GM19452 (cell line): ENCODE measurements at regions not wholly inside any gene's neighbourhood (a gene's known extent, or its start where the extent isn't known, plus 50 kb on each side); places are given as distances from the start of the nearest gene placed in this dataset.

Source experiments
- ATAC-seq: cut with Tn5 transposase; IDR thresholded peaks from one replicate; pipeline ENCODE4 v1.9.1; 2021; ENCODE audit not compliant: unreplicated experiment

DNA sequence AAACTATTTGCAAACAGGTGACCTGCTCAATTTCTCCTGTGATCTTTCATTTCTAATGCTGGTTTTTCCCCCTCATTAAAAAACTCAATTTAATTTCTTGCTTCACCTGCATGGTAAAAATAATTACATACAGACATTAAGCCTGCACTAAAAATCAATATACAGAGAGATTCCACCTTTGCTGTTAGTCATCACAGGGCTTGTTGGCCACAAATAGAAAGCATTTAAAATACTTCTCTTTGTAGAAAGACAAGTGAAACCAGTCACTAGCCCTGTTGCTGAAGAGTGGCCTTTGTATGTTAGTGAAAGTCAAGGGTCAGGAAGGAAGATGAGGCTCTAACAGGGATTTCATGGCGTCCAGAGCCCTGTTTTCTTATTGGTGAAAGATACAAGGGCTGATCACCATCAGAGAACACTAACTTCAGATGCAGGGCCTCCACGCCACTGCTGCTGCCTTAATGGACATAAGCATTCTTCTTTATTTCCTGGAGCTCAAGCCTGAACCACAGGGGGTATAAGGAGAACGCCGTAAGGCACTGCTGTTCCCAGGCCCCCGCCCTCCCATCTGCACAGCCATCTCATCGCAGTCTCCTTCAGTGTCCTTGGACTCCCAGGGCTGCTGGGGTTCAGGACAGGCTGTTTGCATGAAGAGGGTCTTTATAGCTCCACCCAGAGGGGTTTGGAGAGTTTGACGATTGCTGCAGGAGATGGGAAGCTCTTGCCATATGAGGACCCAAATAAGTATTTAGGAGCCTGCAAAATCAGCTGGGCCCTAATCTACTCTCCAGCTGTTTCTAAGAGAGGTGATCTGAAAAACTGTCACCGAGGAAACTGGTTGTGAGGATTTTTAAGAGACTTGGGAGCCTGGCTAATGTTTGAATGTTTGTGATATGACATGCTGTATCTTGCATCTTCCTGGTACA is 117.3 kb upstream of the IRF2BP2 start:
- ATAC-seq, result no peak

DNA sequence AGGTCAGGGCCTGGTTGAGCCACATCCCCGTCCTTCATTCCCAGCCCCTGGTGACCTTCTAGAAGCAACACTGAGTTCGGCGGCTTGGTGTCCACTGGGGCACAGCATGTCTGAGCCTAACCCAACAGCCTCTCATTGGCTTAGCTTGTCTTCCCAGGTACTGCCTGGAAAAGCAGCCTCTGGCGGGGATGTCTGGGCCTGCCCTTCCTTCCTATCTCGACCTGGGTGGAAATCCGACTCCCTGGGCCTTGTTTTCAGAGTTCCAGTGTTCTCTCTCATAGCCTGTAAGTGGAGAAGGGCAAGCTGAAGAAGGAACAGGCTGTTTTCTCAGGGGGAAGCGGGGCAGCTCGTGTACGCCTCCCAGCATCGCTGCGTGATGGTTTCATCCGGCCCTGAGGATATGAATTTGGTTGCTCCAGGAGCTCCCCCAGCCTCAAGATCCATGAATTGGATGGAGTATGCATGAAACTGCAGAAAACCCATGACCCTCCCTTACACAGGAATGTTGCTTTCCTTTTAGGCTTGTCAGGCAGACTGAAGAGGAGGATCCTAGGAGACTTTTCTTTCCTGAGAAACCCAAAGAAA is 116.5 kb upstream of the IRF2BP2 start:
- ATAC-seq, result no peak

DNA sequence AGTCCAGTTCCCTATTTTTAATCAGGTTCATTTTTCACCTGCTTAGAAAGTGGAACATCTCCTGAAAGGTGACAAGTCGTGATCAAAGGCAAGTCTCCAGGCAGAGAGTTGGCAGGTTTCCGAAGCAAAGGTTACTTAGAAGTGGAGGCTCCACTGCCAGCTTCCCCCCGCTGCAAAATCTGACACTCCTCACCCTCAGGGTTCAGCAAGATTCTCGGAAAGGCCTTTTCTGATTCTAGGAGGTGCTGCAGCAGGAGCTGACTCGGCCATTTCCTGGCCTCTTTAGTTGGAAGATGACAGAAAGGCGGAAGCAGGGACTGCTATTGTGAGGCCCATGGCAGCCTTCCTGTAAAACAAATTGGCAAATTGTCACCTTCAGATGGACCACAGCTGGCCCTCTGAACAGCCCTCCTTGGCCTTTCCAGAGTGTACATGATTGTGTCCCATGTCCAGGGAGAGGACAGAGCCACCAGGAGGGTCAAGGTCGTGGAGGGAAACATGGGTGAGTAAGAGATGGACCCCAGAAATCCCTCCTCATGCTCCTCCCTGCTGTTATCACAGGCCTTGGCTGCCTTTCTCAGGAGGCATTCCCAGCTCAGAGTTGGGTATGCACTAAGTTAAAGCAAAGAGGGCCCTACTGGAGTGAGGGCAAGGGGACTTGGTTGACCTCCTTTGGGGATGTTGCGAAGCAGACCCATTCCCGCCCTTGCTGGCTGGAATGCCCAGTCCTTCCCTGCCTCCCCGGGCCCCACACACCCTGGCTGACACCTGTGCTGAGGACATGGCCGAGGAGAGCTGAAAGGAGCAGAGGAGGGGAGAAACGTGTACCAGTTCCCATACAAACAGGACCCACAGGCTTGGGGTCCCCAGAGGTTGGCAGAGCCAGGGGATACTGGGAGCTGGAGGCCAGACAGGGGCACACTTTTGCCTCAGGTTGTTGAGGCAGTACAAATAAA is 115.5 kb upstream of the IRF2BP2 start:
- ATAC-seq, result no peak

DNA sequence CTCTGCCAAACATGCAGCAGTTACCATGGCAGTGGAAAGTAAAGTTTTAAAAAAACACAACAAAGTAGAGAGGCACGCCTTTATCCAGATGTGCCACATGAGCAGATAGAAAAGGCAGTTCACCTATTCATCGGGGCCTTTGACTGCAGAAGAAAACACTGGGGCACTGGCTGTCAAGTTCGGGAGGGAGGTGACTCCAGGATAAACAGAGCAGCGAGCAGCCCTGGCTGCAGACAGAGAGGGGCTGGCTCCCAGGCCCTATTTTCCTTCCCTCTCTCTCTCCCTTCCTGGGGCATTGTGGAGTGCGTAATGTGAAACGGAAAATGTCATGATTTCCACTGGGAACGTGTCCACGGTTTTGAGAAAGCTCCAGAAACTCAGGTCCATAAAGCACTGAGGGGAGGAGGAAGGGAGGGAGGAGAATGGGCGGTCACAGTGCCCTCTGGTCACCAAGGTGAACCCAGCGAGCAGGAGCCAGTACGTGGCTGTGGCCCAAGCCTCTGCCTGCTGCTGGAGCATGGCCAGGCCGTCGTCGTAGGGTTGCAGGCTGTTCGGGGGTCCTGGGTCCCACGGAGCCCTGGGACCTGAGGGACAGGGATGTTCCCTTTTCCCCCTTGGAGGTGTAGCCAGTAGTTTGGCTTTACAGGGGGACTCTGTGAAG is 114.7 kb upstream of the IRF2BP2 start:
- no peak for ATAC-seq

DNA sequence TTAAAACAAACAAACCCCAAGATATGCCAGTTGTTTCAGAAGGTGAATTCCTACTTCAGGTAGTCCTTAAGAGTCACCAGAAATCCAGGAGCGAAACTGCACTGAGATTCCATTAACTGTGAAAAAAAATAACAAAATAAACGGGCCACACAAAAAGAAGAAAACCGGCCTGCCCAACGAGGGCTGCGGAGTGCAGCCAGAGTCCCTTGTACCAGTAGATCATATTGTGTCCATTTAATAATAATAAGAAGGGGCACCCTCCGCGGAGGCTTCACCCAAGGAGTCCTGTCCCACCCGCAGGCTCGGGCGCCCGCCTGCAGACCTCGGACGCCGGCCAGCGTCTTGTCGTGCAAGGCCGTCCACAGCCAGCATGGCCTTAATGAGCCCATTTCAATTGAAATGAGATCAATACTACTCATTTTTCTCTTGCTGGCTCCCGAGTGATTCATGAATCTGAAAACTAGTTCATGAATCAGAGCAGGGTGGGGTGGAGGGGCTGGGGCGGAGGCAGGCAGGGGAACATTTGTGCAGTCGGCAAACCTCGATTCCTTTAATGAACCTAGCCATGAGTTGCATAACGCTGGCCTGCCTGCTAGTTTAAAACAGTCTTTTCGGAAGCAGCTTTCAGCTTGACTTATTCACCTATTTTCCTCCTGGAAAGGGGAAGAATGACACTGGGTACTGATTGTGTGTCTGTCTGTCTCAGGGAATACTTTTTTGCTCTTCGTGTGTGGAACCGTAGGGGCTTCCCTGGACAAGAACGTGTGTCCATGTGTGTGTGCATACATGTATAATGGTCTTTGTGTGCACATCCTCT is 113.1 kb upstream of the IRF2BP2 start:
- ATAC-seq, result no peak

DNA sequence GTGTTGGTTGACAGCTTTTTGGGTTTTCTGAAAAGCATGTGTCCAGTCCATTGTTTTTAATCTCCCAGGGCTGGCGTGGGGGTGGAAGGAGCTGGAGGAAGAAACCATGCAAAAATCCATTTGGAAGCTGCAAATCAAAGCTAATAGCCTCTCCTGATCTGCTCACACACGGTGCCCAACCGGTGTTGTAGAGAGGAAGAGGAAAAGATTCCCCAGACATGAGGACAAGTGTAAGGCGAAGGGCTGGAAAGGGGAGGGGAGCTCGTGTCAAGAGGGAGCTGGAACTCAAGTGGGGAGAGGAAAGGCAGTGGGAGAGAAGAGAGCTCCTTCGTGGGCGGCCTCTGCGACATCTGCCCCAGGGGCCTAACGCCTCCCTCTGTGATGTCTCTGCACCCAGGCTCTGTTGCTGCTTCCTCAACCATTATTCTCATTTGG is 112.3 kb upstream of the IRF2BP2 start:
- ATAC-seq, result no peak

DNA sequence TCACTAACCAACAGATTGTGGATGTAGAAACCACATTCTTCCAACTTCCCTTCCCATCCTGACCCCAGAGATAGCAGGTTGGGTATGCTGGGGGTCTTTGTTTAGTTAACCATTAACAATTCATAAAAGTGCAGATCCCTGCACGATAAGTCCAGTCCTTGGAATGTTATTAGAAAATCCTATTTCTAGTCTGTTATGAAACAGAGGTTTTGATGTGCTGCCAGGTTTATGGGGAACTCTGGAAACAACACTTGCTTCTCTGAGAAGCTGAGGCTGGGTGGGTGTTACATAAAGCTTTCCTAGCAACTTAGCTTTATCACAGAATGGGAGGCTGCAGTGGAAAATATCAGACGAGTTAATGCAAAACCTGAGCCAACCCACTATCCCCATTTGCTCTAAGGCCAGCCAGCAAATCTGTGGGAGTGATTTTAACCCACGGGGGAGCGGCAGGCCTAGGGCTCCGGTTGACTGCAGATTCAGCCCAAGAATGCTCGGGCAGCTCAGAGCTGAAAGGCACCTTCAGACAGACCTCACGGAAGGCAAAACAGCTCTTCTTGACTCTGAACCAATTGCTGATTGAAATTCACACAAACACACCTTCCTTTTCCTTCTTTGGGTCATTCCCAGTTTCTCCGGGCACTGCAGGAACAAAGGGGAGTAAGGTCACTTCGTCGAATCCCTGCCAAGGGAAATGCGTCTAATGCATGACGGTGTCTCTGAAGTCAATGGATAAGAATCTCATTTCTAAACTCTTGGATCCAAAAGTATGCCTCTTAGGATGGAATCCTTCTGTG is 111.7 kb upstream of the IRF2BP2 start:
- no peak for ATAC-seq

DNA sequence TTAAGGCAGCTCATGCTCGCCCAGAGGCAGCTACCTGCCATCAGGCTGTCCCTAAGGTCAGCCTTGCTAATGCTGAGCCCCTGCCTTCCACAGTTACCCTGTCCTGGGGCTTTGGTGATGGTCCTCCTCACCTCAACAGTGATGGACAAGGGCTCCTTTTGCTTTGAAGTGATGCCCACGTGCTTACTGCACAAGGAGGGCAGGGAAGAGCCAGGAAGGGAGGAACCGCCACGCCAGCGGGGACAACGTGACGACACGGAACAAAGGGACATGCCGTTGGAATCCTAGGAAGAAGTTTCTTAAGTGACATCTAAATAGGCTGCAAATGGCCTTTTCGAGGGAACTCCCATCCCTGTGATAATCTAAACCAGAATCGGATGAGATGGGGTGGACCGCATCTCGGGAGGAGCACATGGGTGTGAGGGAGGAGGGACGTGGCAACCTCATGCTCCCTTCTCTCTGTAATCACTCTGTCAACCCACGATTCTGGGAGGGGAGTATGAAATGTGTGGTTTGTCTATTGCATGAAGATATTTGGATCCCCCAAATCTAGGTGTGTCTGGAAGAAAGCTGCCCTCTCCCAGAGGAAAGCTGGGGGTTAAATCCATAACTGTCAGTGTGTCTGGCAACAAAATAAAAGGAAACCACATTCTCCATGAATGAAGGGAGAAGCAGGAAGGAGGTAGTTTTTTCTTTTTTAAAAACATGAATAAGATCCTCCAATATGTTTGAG is 110.9 kb upstream of the IRF2BP2 start:
- no peak for ATAC-seq

DNA sequence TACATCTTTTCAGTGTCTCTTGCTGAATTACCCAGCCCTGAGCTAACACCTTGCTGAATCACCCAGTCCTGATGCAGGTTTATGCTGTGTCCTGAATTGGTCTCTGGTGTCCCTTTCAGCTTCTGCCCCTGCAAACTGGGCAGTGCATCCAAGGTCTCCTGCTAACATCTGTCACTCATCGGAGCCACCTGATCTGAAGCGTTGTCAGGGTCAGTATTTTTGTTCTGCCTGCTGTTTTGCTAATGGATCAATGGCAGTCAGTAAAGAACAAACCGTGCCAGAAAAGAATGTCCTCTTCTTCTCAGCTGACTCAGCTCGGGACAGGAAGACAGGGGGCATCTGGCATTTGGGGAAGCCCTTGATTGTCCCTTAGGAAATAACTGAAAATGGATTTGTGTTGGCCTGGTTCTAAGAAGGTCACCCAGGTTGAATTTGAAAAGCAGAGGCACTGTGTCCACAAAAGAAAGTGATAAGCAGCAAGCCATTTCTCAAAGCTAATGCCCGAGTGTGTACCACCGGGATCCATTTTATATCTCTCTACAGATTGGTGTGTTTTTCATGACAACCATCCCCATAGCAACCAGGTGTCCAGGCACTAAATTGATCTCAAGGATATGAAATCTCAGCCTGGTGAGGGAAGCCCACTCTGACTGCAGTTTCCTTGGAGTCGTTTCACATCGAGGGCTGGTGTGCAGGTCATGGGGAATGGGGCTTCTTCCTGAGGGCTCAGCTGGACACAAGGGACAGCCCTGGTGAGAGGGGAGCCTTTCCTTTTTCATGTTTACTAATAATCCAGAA is 109.7 kb upstream of the IRF2BP2 start:
- no peak for ATAC-seq

DNA sequence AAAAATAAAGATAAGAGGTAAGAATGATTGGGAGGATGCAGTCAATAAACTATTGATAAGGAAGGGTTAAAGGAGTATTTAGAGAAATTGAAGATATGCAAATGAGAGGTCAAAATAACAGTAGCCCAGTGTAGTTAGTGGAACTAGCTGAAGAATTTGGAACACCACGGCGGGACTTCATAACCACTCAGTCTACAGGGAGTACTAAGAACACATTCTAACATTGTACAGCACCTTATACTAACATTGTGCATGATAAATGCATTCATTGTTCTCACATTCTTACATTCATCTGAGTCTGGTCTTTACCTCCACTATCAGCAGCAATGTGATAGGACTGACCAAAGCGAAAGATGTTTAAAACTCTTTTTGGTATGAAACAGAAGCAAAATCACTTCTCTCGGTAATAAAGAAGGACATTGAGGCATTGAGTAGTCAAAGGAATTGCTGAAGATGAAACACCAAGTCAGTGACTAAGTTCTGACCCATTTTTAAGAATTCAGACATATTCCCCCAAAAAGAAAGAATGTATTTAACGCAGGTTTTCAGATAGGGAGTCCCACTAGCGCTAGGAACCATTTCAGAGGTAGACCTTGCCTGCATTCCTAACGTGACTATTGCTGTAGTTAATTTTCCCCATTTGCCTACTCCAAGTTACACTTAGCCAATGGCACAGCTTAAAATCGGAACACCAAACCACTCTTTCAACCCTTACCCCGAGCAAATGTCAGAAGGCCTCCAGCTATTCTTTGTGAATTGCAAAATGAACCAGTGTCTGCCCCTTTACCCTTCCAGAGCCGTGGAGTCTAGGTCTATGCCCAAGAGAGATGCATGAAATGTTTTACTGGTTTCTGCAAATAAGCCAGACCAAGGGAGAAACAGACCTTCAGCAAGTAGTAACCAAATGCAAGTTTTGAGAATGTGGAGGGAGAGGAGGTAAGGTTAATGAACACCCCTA is 108.8 kb upstream of the IRF2BP2 start:
- ATAC-seq, result no peak

DNA sequence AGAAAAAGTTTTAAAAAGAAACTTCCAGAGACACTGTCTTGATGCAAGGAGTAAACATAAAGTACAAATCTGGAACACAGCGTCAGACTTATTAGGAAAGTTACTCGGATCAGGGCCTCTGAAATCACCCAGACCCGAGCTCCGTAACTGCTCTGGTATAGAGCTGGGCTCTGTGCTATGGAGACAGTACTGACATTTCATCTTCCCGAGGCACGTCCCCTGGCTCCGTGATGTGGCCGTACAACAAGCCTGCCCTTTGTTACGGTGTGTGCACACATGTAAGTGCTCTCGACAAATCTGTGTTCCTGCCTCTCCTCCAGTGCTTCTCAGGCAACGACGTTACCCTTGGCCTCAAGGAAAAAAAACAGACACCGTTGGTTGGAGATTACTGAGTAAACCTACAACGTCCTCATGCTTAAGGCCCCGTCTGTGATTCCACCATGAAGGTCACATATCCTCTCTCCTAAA is 107.0 kb upstream of the IRF2BP2 start:
- ATAC-seq, result no peak

DNA sequence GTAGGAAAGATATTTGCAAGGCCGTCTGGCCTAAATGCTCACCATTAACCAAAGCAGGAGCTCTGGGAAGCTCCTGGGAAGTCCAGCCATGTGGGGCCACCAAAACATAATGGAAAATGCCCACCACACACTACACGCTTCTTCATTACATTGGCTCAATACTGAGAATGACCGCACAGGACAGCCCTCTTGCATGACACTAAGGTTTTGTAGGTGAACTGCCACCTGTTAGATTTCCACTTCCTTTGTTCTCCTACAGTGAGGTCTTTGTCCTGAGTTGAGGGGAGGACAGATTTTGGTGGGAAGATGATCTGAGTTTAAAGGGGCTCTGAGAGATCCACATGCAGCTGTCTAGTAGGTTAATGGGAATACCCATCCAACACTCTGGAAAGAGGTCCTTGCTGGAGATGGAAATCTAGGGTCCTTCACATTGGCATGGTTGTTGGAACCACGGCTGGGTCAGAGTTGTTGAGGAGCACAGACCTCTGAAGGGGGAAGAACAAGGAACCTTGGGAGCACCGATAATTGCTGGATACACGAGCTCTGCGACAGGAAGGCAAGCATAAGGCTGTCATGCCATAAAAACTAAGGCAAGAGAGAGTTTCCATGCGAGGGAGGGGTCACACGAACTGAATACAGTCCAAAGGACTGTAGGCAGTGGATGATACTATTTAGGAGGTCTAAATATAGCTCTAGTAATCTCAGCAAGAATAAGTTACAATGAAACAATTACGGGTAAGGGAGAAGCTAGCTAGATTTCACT is 105.5 kb upstream of the IRF2BP2 start:
- no peak for ATAC-seq

DNA sequence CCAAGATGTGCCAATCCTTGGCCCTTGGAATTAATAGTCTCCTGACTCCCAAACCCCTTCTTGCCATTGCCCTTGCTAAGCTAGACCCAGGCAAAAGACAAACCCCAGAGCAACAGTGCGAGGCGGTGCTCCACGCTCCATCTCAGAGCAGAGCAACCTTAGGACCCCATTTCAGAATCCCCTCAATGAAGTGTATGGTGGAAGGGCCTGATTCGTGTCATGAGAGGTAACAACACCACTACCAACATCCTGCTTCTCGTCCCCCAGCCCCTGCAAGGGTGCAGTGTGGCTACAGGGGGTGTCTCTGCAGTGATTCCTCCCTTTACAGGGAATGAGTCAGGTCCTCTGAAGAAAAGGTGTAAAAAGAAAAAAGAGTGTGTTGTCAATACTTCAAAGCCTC is 103.9 kb upstream of the IRF2BP2 start:
- no peak for ATAC-seq

DNA sequence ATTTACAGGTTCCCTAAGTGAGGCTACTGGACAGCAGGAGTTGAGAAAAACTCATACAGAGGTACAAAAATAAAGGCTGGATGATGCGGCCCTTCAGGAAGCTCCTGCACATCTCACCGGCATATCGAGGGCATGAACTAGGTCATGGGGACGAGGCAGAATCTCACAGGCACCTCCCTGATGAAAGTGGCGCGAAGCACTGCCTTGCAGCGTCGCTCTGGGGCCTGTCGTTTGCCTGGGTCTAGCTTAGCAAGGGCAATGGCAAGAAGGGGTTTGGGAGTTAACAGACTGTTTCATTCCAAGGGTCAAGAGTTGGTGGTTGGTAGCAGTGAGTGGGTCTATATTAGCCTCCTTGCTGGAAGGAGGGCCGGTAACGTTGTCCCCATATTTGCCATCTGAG is 103.5 kb upstream of the IRF2BP2 start:
- ATAC-seq, result no peak

DNA sequence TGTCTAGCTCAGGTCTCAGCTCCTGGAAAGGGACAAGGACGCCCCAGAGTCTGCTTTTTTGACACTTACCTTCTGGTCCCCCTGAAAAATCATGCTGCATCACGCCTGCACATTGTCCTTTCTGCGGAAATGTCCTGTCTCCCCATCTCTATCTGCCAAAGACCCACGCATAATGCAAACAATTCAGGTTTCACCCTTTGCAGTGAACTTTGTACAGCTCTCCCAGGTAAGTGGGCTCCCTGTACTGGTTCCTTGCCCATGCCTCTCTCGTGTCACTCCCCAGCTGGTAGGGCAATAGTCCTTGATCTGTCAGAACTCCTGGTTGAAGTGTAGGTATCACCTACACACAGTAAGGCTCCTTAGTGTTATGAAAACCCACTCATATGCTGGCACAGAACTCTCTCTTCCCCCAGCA is 102.9 kb upstream of the IRF2BP2 start:
- ATAC-seq, result no peak
